Liver (tissue), 3 donors: ENCODE measurements at regions not wholly inside any gene's neighbourhood (a gene's known extent, or its start where the extent isn't known, plus 50 kb on each side); places are given as distances from the start of the nearest gene placed in this dataset.

ENCODE experiments used
- FOXA1 ChIP-seq: IDR thresholded peaks from 2 replicates; pipeline ENCODE4 v1.6.1; 2016; ENCODE audit warnings: antibody characterized with exemption
- GABPA ChIP-seq, 2 donors: IDR thresholded peaks in 1 of 2; conservative IDR thresholded peaks in 1 of 2; 2 replicates each; pipeline ENCODE4 v1.6.1; 2016; ENCODE audit warnings: antibody characterized with exemption in 2 of 2, mild to moderate bottlenecking in 1 of 2, moderate library complexity in 1 of 2
- JUND ChIP-seq, 2 donors: IDR thresholded peaks; 2 replicates each; pipeline ENCODE4 v1.6.1; 2016; ENCODE audit warnings: antibody characterized with exemption in 2 of 2
- RAD21 ChIP-seq, 2 donors: IDR thresholded peaks; 2 replicates each; pipeline ENCODE4 v1.6.1; 2016; ENCODE audit warnings: antibody characterized with exemption in 2 of 2, mild to moderate bottlenecking in 2 of 2
- RXRA ChIP-seq, 2 donors: IDR thresholded peaks; 2 replicates each; pipeline ENCODE4 v1.6.1; 2017 to 2018; ENCODE audit warnings: antibody characterized with exemption in 2 of 2, mild to moderate bottlenecking in 1 of 2
- SP1 ChIP-seq: IDR thresholded peaks from 2 replicates; pipeline ENCODE4 v1.6.1; 2018; ENCODE audit warnings: antibody characterized with exemption, mild to moderate bottlenecking
- TAF1 ChIP-seq: conservative IDR thresholded peaks from 2 replicates; pipeline ENCODE4 v1.6.1; 2016; ENCODE audit warnings: antibody characterized with exemption, mild to moderate bottlenecking
- TF ChIP-seq, protein P1 (sequence below): fragments of 150-350 bp; IDR thresholded peaks from 2 replicates; pipeline ENCODE4 v1.5.1; 2017; ENCODE audit warnings: improper control_type of control experiment, low read depth, low read length; ENCODE audit not compliant: missing input control
- TF ChIP-seq, protein P2 (sequence below): IDR thresholded peaks from 2 replicates; pipeline ENCODE4 v1.6.1; 2016; ENCODE audit warnings: antibody characterized with exemption
- TF ChIP-seq, protein P3 (sequence below): IDR thresholded peaks from 2 replicates; pipeline ENCODE4 v1.6.1; 2016; ENCODE audit warnings: antibody characterized with exemption, mild to moderate bottlenecking
- donor health status: healthy.
- donor health status: healthy.

DNA sequence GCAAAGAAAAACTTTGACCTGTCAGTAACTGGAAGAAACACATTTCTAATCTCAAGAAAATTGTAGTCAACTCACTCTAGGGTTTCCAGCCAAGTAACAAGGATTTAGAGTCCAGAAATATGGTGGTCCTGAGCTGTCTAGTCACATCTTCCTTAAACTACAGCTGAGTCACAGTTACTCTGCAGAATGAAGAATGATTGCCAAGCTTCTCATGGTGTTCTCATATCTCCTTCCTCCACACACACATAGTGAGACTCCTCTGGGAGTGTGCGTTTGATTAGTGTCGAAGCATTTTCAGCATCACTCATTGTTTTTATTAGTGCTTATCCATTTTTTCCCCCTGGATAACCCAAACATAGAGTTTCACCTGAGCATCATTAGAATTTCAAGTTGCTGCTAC, 93.1 kb upstream of the CXCL12 start:
- TF ChIP-seq RAD21 (IDR thresholded peaks at IDR 0.05) (no peak), JUND (IDR thresholded peaks at IDR 0.05) (no peak), RXRA (IDR thresholded peaks at IDR 0.05) (no peak), TAF1 (no peak), GABPA (IDR thresholded peaks at IDR 0.05 in 1 of 2, conservative IDR thresholded peaks at IDR 0.05 in 1 of 2) (no peak), SP1 (no peak), FOXA1 (no peak)
- TF ChIP-seq, protein P1, sequence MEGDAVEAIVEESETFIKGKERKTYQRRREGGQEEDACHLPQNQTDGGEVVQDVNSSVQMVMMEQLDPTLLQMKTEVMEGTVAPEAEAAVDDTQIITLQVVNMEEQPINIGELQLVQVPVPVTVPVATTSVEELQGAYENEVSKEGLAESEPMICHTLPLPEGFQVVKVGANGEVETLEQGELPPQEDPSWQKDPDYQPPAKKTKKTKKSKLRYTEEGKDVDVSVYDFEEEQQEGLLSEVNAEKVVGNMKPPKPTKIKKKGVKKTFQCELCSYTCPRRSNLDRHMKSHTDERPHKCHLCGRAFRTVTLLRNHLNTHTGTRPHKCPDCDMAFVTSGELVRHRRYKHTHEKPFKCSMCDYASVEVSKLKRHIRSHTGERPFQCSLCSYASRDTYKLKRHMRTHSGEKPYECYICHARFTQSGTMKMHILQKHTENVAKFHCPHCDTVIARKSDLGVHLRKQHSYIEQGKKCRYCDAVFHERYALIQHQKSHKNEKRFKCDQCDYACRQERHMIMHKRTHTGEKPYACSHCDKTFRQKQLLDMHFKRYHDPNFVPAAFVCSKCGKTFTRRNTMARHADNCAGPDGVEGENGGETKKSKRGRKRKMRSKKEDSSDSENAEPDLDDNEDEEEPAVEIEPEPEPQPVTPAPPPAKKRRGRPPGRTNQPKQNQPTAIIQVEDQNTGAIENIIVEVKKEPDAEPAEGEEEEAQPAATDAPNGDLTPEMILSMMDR = no peak
- TF ChIP-seq, protein P2, sequence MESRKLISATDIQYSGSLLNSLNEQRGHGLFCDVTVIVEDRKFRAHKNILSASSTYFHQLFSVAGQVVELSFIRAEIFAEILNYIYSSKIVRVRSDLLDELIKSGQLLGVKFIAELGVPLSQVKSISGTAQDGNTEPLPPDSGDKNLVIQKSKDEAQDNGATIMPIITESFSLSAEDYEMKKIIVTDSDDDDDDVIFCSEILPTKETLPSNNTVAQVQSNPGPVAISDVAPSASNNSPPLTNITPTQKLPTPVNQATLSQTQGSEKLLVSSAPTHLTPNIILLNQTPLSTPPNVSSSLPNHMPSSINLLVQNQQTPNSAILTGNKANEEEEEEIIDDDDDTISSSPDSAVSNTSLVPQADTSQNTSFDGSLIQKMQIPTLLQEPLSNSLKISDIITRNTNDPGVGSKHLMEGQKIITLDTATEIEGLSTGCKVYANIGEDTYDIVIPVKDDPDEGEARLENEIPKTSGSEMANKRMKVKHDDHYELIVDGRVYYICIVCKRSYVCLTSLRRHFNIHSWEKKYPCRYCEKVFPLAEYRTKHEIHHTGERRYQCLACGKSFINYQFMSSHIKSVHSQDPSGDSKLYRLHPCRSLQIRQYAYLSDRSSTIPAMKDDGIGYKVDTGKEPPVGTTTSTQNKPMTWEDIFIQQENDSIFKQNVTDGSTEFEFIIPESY = no peak
- TF ChIP-seq, protein P3, sequence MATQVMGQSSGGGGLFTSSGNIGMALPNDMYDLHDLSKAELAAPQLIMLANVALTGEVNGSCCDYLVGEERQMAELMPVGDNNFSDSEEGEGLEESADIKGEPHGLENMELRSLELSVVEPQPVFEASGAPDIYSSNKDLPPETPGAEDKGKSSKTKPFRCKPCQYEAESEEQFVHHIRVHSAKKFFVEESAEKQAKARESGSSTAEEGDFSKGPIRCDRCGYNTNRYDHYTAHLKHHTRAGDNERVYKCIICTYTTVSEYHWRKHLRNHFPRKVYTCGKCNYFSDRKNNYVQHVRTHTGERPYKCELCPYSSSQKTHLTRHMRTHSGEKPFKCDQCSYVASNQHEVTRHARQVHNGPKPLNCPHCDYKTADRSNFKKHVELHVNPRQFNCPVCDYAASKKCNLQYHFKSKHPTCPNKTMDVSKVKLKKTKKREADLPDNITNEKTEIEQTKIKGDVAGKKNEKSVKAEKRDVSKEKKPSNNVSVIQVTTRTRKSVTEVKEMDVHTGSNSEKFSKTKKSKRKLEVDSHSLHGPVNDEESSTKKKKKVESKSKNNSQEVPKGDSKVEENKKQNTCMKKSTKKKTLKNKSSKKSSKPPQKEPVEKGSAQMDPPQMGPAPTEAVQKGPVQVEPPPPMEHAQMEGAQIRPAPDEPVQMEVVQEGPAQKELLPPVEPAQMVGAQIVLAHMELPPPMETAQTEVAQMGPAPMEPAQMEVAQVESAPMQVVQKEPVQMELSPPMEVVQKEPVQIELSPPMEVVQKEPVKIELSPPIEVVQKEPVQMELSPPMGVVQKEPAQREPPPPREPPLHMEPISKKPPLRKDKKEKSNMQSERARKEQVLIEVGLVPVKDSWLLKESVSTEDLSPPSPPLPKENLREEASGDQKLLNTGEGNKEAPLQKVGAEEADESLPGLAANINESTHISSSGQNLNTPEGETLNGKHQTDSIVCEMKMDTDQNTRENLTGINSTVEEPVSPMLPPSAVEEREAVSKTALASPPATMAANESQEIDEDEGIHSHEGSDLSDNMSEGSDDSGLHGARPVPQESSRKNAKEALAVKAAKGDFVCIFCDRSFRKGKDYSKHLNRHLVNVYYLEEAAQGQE = no peak
